HUDEP-2 (cell line): ENCODE measurements at regions not wholly inside any gene's neighbourhood (a gene's known extent, or its start where the extent isn't known, plus 50 kb on each side); places are given as distances from the start of the nearest gene placed in this dataset.
"Not testable (repeated sequence)": the region's sequence is repeated elsewhere in the genome, so short reads cannot be mapped to it uniquely, and the experiment has no call there.

ENCODE experiments used
- DNase-seq, 76 experiments: peaks; one replicate each; lab custom pipeline; 2025; ENCODE audit not compliant: unreplicated experiment in 76 of 76; lab: John Stamatoyannopoulos, UW

GRCh38 chr2:195367809-195368208 lies 289.2 kb upstream of the SLC39A10 start:
- DNase-seq, result peak in 8 of 76 experiments; percentile 1 to 52 (median 23)

GRCh38 chr2:195364015-195364965 lies 292.7 kb upstream of the SLC39A10 start:
- DNase-seq, result no peak

- DNase-seq, result no peak
These were observed 293.5 kb upstream of the SLC39A10 start for GRCh38 chr2:195363496-195363895.

GRCh38 chr2:195360242-195360641 lies 296.8 kb upstream of the SLC39A10 start:
- DNase-seq, result no peak

- no peak for DNase-seq
These were observed 297.8 kb upstream of the SLC39A10 start for GRCh38 chr2:195359043-195359735.

- no peak for DNase-seq
These were observed 300.0 kb upstream of the SLC39A10 start for GRCh38 chr2:195356920-195357440.

- DNase-seq, result no peak
These were observed 301.0 kb upstream of the SLC39A10 start for GRCh38 chr2:195356026-195356425.

GRCh38 chr2:195352581-195352980 lies 304.4 kb upstream of the SLC39A10 start:
- no peak for DNase-seq

GRCh38 chr2:195343942-195344530 lies 313.0 kb upstream of the SLC39A10 start:
- DNase-seq, result no peak

GRCh38 chr2:195343540-195343939 lies 313.5 kb upstream of the SLC39A10 start:
- no peak for DNase-seq

- no peak for DNase-seq
These were observed 315.0 kb upstream of the SLC39A10 start for GRCh38 chr2:195342061-195342460.

GRCh38 chr2:195338856-195339255 lies 318.2 kb upstream of the SLC39A10 start:
- DNase-seq, result no peak

- peak in 1 of 76 experiments; percentile 1 for DNase-seq
These were observed 319.4 kb upstream of the SLC39A10 start for GRCh38 chr2:195337597-195337996.

GRCh38 chr2:195333869-195334268 lies 323.2 kb upstream of the SLC39A10 start:
- DNase-seq, result no peak

- DNase-seq, result no peak
These were observed 325.1 kb upstream of the SLC39A10 start for GRCh38 chr2:195331966-195332365.

GRCh38 chr2:195331129-195331528 lies 325.9 kb upstream of the SLC39A10 start:
- DNase-seq, result no peak

- DNase-seq, result peak in 4 of 76 experiments; percentile 17 to 45 (median 23)
These were observed 326.5 kb upstream of the SLC39A10 start for GRCh38 chr2:195330513-195330956.

- DNase-seq, result not testable (repeated sequence)
These were observed 327.2 kb upstream of the SLC39A10 start for GRCh38 chr2:195329784-195330183.

GRCh38 chr2:195326537-195326936 lies 330.5 kb upstream of the SLC39A10 start:
- no peak for DNase-seq

GRCh38 chr2:195322324-195322723 lies 334.7 kb upstream of the SLC39A10 start:
- no peak for DNase-seq

- no peak for DNase-seq
These were observed 336.5 kb upstream of the SLC39A10 start for GRCh38 chr2:195320413-195320973.
